WTC11 (cell line): ENCODE measurements at regions not wholly inside any gene's neighbourhood (a gene's known extent, or its start where the extent isn't known, plus 50 kb on each side); places are given as distances from the start of the nearest gene placed in this dataset.

Experiments
- ATAC-seq: fragments of 200-7000 bp; cut with Tn5 transposase; 2 replicates; pipeline ENCODE4 v1.10.0; 2021; ENCODE audit warnings: mild to moderate bottlenecking, moderate library complexity
- CTCF ChIA-PET: fragments of 300-600 bp; sonication (Branson Sonifier 250); formaldehyde crosslinking; loops from one replicate; lab custom pipeline; 2021; ENCODE audit warnings: antibody characterized with exemption; lab: Charles Lee
- POLR2A ChIA-PET: fragments of 350-600 bp; sonication (Branson Sonifier 250); formaldehyde crosslinking; loops from one replicate; lab custom pipeline; 2021; ENCODE audit warnings: antibody characterized with exemption; lab: Charles Lee
- DNase-seq: peaks from one replicate; pipeline ENCODE4 v3.0.0; 2021; ENCODE audit warnings: low spot score
- H3K27ac Mint-ChIP-seq: 2 replicates; pipeline ENCODE4 v1.8.0; 2021; ENCODE audit warnings: mixed read lengths
- H3K27me3 Mint-ChIP-seq: 2 replicates; pipeline ENCODE4 v1.8.0; 2021; ENCODE audit warnings: low read depth, mild to moderate bottlenecking, moderate library complexity, mixed read lengths
- H3K36me3 Mint-ChIP-seq: 2 replicates; pipeline ENCODE4 v1.8.0; 2021; ENCODE audit warnings: mixed read lengths
- H3K4me1 Mint-ChIP-seq: 2 replicates; pipeline ENCODE4 v1.8.0; 2022; ENCODE audit warnings: mixed read lengths
- H3K4me3 Mint-ChIP-seq: 2 replicates; pipeline ENCODE4 v1.8.0; 2021; ENCODE audit warnings: mild to moderate bottlenecking, moderate library complexity, mixed read lengths
- H3K9me3 Mint-ChIP-seq: 2 replicates; pipeline ENCODE4 v1.8.0; 2021; ENCODE audit warnings: mixed read lengths
- AR ChIP-seq: fragments of 250-450 bp; sonication (Bioruptor Pico); IDR thresholded peaks from 2 replicates; pipeline ENCODE4 v1.9.0; 2021; ENCODE audit warnings: mild to moderate bottlenecking
- ATF3 ChIP-seq: sonication (generic); formaldehyde crosslinking; conservative IDR thresholded peaks from 2 replicates; pipeline ENCODE4 v1.8.1; 2022; ENCODE audit warnings: mild to moderate bottlenecking, missing genetic modification reagents
- CDX4 ChIP-seq: fragments of 250-450 bp; sonication (Bioruptor Pico); IDR thresholded peaks from 2 replicates; pipeline ENCODE4 v1.9.0; 2021; ENCODE audit warnings: moderate library complexity, mild to moderate bottlenecking, inconsistent platforms, borderline replicate concordance
- CREM ChIP-seq: sonication (generic); formaldehyde crosslinking; IDR thresholded peaks from 2 replicates; pipeline ENCODE4 v1.8.1; 2022; ENCODE audit warnings: mild to moderate bottlenecking, missing genetic modification reagents, moderate library complexity
- ELF4 ChIP-seq: sonication (generic); formaldehyde crosslinking; IDR thresholded peaks from 2 replicates; pipeline ENCODE4 v1.8.1; 2022; ENCODE audit warnings: low read depth, mild to moderate bottlenecking, moderate library complexity, missing genetic modification reagents
- GRHL2 ChIP-seq: fragments of 250-450 bp; sonication (Bioruptor Pico); IDR thresholded peaks from 2 replicates; pipeline ENCODE4 v1.8.0; 2022; ENCODE audit warnings: mild to moderate bottlenecking, moderate library complexity; ENCODE audit not compliant: insufficient replicate concordance, severe bottlenecking
- GTF2I ChIP-seq: fragments of 250-450 bp; sonication (Bioruptor Pico); conservative IDR thresholded peaks from 2 replicates; pipeline ENCODE4 v1.4.0; 2021; ENCODE audit warnings: mild to moderate bottlenecking
- KAT7 ChIP-seq: sonication (generic); formaldehyde crosslinking; IDR thresholded peaks from 2 replicates; pipeline ENCODE4 v1.8.1; 2023; ENCODE audit warnings: missing genetic modification reagents, mild to moderate bottlenecking, borderline replicate concordance
- MLX ChIP-seq: sonication (generic); formaldehyde crosslinking; IDR thresholded peaks from 2 replicates; pipeline ENCODE4 v1.8.1; 2023; ENCODE audit warnings: mild to moderate bottlenecking, missing genetic modification reagents, moderate library complexity
- PRRX2 ChIP-seq: fragments of 250-450 bp; sonication (Bioruptor Pico); IDR thresholded peaks from 2 replicates; pipeline ENCODE4 v1.8.0; 2021; ENCODE audit warnings: mild to moderate bottlenecking
- TCF7 ChIP-seq: sonication (generic); formaldehyde crosslinking; IDR thresholded peaks from 2 replicates; pipeline ENCODE4 v1.8.0; 2022; ENCODE audit warnings: mild to moderate bottlenecking, low read depth, missing genetic modification reagents, moderate library complexity
- ZBTB21 ChIP-seq: sonication (generic); formaldehyde crosslinking; IDR thresholded peaks from 2 replicates; pipeline ENCODE4 v1.8.1; 2023; ENCODE audit warnings: mild to moderate bottlenecking, missing genetic modification reagents, borderline replicate concordance
- ZNF121 ChIP-seq: sonication (generic); formaldehyde crosslinking; IDR thresholded peaks from 2 replicates; pipeline ENCODE4 v1.8.0; 2023; ENCODE audit warnings: missing genetic modification reagents
- ZNF232 ChIP-seq: sonication (generic); formaldehyde crosslinking; IDR thresholded peaks from 2 replicates; pipeline ENCODE4 v1.8.0; 2022; ENCODE audit warnings: mild to moderate bottlenecking, missing genetic modification reagents
- ZNF263 ChIP-seq: sonication (generic); formaldehyde crosslinking; IDR thresholded peaks from 2 replicates; pipeline ENCODE4 v1.8.1; 2022; ENCODE audit warnings: low read depth, mild to moderate bottlenecking, moderate library complexity, missing genetic modification reagents
- ZNF532 ChIP-seq: fragments of 250-450 bp; sonication (Bioruptor Pico); IDR thresholded peaks from 2 replicates; pipeline ENCODE4 v1.9.0; 2021; ENCODE audit warnings: mild to moderate bottlenecking, borderline replicate concordance

GRCh38 chr2:4144731-4145130 lies 441.4 kb downstream of the DCDC2C start (continued):
- TF ChIP-seq ZNF121 (CRISPR knock-in tag) (no peak), GRHL2 (CRISPR knock-in tag) (no peak), ZNF263 (no peak)
- TF ChIP-seq, all 79 proteins: peak for 0

GRCh38 chr2:4151521-4151920 lies 448.1 kb downstream of the DCDC2C start:
- Mint-ChIP-seq H3K27ac (no peak overlapping the region), H3K4me3 (no peak overlapping the region), H3K4me1 (no peaks in the 10 kb centered on the region), H3K36me3 (peaks cover 74% of the 10 kb centered on the region), H3K9me3 (peaks cover 81% of the 10 kb centered on the region), H3K27me3 (peaks cover 7% of the 10 kb centered on the region; the same call in 1 of the 2 replicates)
- no peak for DNase-seq
- ChIA-PET POLR2A (no interaction called here), CTCF (no interaction called here)
- no peak for TF ChIP-seq ELF4 (CRISPR knock-in tag)
- no peak for TF ChIP-seq CREM
- no peak for TF ChIP-seq PRRX2 (CRISPR knock-in tag)
- no peak for TF ChIP-seq ZNF263
- no peak for TF ChIP-seq AR (CRISPR knock-in tag)
- TF ChIP-seq ZBTB21 (CRISPR knock-in tag): no peak
- no peak for TF ChIP-seq GTF2I (CRISPR knock-in tag)
- no peak for TF ChIP-seq ATF3 (CRISPR knock-in tag)
- TF ChIP-seq TCF7: no peak
- no peak for TF ChIP-seq MLX (CRISPR knock-in tag)
- no peak for TF ChIP-seq KAT7 (CRISPR knock-in tag)
- ATAC-seq: no peak

GRCh38 chr2:4152051-4152450 lies 448.7 kb downstream of the DCDC2C start:
- ATAC-seq (no peak), DNase-seq (no peak)
- CTCF ChIA-PET: no interaction called here
- H3K4me1 Mint-ChIP-seq: no peaks in the 10 kb centered on the region
- peaks cover 86% of the 10 kb centered on the region for H3K9me3 Mint-ChIP-seq
- peaks cover 10% of the 10 kb centered on the region; the same call in 1 of the 2 replicates for H3K27me3 Mint-ChIP-seq
- H3K27ac Mint-ChIP-seq: no peak overlapping the region
- TF ChIP-seq ZNF232 (CRISPR knock-in tag) (no peak), ZNF532 (CRISPR knock-in tag) (no peak), CDX4 (CRISPR knock-in tag) (no peak)
- no peak overlapping the region for H3K4me3 Mint-ChIP-seq
- POLR2A ChIA-PET: no interaction called here
- H3K36me3 Mint-ChIP-seq: peaks cover 79% of the 10 kb centered on the region
